GM20000 (cell line): ENCODE measurements at regions not wholly inside any gene's neighbourhood (a gene's known extent, or its start where the extent isn't known, plus 50 kb on each side); places are given as distances from the start of the nearest gene placed in this dataset.

Experiments used
- DNase-seq: peaks from one replicate; pipeline ENCODE4 v3.0.0; 2012; ENCODE audit warnings: low spot score
- TF ChIP-seq, protein P1 (sequence below): IDR thresholded peaks from 2 replicates; pipeline ENCODE4 v1.5.1; 2012; ENCODE audit warnings: mild to moderate bottlenecking, control low read depth; ENCODE audit errors: extremely low read depth, missing control alignments

DNA sequence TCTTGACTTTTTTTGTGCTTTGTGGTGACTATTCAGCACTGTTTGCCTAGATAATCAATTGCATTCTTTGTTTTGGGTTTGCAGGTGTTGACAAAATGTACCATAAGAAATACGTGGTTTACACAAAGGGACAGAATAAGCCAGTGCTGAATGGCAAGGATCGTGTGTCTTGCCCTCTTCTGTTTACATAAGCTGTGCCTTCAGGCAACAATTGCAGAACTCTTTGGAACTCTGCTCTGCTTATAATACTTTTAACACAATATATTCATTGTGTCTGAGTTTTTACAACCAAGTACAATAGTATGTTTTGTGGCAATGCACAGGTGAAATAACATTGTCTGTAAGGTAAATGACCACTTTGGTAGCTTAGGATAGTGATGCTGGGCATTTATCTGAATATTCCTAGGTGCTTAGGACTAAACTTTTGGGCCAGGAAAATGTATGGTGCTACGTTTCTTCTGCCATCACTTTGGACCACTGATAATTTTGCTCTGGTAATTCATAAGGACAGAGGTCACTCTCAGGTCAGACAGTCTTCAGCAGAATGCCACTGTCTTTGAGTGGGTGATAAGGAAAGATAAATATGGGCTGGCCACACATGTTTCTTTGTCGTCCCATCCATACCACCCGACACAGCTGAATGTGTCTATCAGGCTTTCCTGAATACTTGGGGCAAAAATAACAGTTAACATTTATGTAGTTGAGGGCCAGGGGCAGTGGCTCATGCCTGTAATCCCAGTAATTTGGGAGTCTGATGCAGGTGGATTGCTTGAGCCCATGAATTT is 344.6 kb upstream of the IMPG1 start:
- DNase-seq: no peak
- TF ChIP-seq, protein P1, sequence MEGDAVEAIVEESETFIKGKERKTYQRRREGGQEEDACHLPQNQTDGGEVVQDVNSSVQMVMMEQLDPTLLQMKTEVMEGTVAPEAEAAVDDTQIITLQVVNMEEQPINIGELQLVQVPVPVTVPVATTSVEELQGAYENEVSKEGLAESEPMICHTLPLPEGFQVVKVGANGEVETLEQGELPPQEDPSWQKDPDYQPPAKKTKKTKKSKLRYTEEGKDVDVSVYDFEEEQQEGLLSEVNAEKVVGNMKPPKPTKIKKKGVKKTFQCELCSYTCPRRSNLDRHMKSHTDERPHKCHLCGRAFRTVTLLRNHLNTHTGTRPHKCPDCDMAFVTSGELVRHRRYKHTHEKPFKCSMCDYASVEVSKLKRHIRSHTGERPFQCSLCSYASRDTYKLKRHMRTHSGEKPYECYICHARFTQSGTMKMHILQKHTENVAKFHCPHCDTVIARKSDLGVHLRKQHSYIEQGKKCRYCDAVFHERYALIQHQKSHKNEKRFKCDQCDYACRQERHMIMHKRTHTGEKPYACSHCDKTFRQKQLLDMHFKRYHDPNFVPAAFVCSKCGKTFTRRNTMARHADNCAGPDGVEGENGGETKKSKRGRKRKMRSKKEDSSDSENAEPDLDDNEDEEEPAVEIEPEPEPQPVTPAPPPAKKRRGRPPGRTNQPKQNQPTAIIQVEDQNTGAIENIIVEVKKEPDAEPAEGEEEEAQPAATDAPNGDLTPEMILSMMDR: no peak

- no peak for DNase-seq
- TF ChIP-seq, protein P1: no peak
Measured at GRCh38 chr6:76403064-76403463, 330.6 kb upstream of the IMPG1 start.

- TF ChIP-seq, protein P1: no peak
- DNase-seq: no peak
Measured at GRCh38 chr6:76397966-76398365, 325.5 kb upstream of the IMPG1 start.

GRCh38 chr6:76382201-76382600 is 309.7 kb upstream of the IMPG1 start:
- DNase-seq: no peak
- TF ChIP-seq, protein P1: no peak

- no peak for DNase-seq
- TF ChIP-seq, protein P1: no peak
Measured at GRCh38 chr6:76381612-76382011, 309.1 kb upstream of the IMPG1 start.

- TF ChIP-seq, protein P1: peak; percentile 15
- no peak for DNase-seq
Measured at GRCh38 chr6:76351275-76351674, 278.8 kb upstream of the IMPG1 start.

GRCh38 chr6:76347539-76347938 is 275.1 kb upstream of the IMPG1 start:
- TF ChIP-seq, protein P1: no peak
- no peak for DNase-seq
